ENCODE measurements at regions not wholly inside any gene's neighbourhood (a gene's known extent, or its start where the extent isn't known, plus 50 kb on each side); places are given as distances from the start of the nearest gene placed in this dataset.

GRCh38 chr9:84411683-84412267 is 71.2 kb upstream of the SLC28A3 start:
- TF ChIP-seq CTCF (conservative IDR thresholded peaks at IDR 0.05; ENCODE audit: low read depth, low read length) (no peak), POLR2A (IDR thresholded peaks at IDR 0.05; ENCODE audit: low read depth, low read length) (no peak)

Measured in IMR-90 (cell line).